Neuronal stem cell (in vitro differentiated cells): ENCODE measurements at regions not wholly inside any gene's neighbourhood (a gene's known extent, or its start where the extent isn't known, plus 50 kb on each side); places are given as distances from the start of the nearest gene placed in this dataset.

Source experiments
- DNase-seq: peaks from one replicate; pipeline ENCODE4 v3.0.0-alpha.2; 2013; ENCODE audit warnings: low spot score
- H2AFZ ChIP-seq: one replicate; pipeline ENCODE4 v1.6.1; 2013; ENCODE audit warnings: mild to moderate bottlenecking, low read length, inconsistent platforms
- H2AK5ac ChIP-seq: 2 replicates; pipeline ENCODE4 v1.6.1; 2013; ENCODE audit warnings: low read depth, mild to moderate bottlenecking, inconsistent platforms, low read length, moderate library complexity, mixed read lengths
- H2BK120ac ChIP-seq: 2 replicates; pipeline ENCODE4 v1.6.1; 2013; ENCODE audit warnings: low read depth, mild to moderate bottlenecking, inconsistent platforms, low read length, moderate library complexity, mixed read lengths
- H2BK12ac ChIP-seq: one replicate; pipeline ENCODE4 v1.6.1; 2013; ENCODE audit warnings: low read length, inconsistent platforms
- H2BK15ac ChIP-seq: 2 replicates; pipeline ENCODE4 v1.6.1; 2013; ENCODE audit warnings: mild to moderate bottlenecking, low read length, inconsistent platforms, mixed read lengths
- H2BK5ac ChIP-seq: one replicate; pipeline ENCODE4 v1.6.1; 2013; ENCODE audit warnings: inconsistent platforms, mild to moderate bottlenecking, low read length, moderate library complexity
- H3K14ac ChIP-seq: one replicate; pipeline ENCODE4 v1.6.1; 2013; ENCODE audit warnings: low read length, inconsistent platforms
- H3K18ac ChIP-seq: 2 replicates; pipeline ENCODE4 v1.6.1; 2013; ENCODE audit warnings: low read length, inconsistent platforms
- H3K23ac ChIP-seq: 2 replicates; pipeline ENCODE4 v1.6.1; 2013; ENCODE audit warnings: low read depth, mild to moderate bottlenecking, mixed read lengths, low read length, inconsistent platforms; ENCODE audit not compliant: poor library complexity
- H3K27ac ChIP-seq: replicated peaks from 3 replicates; pipeline ENCODE4 v1.5.1; 2013; ENCODE audit warnings: low read length, inconsistent platforms
- H3K27me3 ChIP-seq, 3 experiments: 2 replicates each; pipeline ENCODE4 v1.6.1; 2013; ENCODE audit warnings: low read length in 3 of 3, mild to moderate bottlenecking in 2 of 3, inconsistent platforms in 1 of 3, low read depth in 1 of 3, mixed read lengths in 1 of 3, moderate library complexity in 1 of 3; ENCODE audit not compliant: control insufficient read depth in 3 of 3, insufficient read depth in 3 of 3
- H3K36me3 ChIP-seq, 2 donors: replicated peaks in 1 of 2; 2 replicates each; pipeline ENCODE4 v1.6.1; 2013; ENCODE audit warnings: low read length in 2 of 2; ENCODE audit not compliant: control insufficient read depth in 2 of 2, insufficient read depth in 2 of 2
- H3K4ac ChIP-seq: 2 replicates; pipeline ENCODE4 v1.6.1; 2013; ENCODE audit warnings: inconsistent platforms, mild to moderate bottlenecking, low read length, moderate library complexity
- H3K4me1 ChIP-seq, 2 donors: 1 replicate in 1 of 2; 2 replicates in 1 of 2; pipeline ENCODE4 v1.6.1; 2013; ENCODE audit warnings: low read length in 2 of 2, low read depth in 1 of 2; ENCODE audit not compliant: control insufficient read depth in 2 of 2, insufficient read depth in 1 of 2
- H3K4me2 ChIP-seq: one replicate; pipeline ENCODE4 v1.6.1; 2013; ENCODE audit warnings: mild to moderate bottlenecking, low read length, inconsistent platforms; ENCODE audit not compliant: insufficient read depth, poor library complexity, severe bottlenecking
- H3K4me3 ChIP-seq, 2 donors: 2 replicates each; pipeline ENCODE4 v1.5.1; 2013; ENCODE audit warnings: low read length in 2 of 2, mild to moderate bottlenecking in 2 of 2, inconsistent platforms in 1 of 2, moderate library complexity in 1 of 2
- H3K79me1 ChIP-seq: one replicate; pipeline ENCODE4 v1.6.1; 2013; ENCODE audit warnings: low read depth, mild to moderate bottlenecking, inconsistent platforms, low read length, moderate library complexity
- H3K9ac ChIP-seq: one replicate; pipeline ENCODE4 v1.6.1; 2013; ENCODE audit warnings: mild to moderate bottlenecking, low read depth, low read length, inconsistent platforms; ENCODE audit not compliant: poor library complexity
- H3K9me3 ChIP-seq, 2 donors: replicated peaks in 1 of 2; 2 replicates each; pipeline versions ENCODE3 to v1.6.1; 2013; ENCODE audit warnings: low read length in 2 of 2, mild to moderate bottlenecking in 2 of 2, inconsistent platforms in 1 of 2, low read depth in 1 of 2, mixed read lengths in 1 of 2, moderate library complexity in 1 of 2; ENCODE audit not compliant: control insufficient read depth in 2 of 2, insufficient read depth in 1 of 2
- H4K8ac ChIP-seq: one replicate; pipeline ENCODE4 v1.6.1; 2013; ENCODE audit warnings: low read depth, mild to moderate bottlenecking, inconsistent platforms, low read length, moderate library complexity
- H4K91ac ChIP-seq: one replicate; pipeline ENCODE4 v1.6.1; 2013; ENCODE audit warnings: low read length, low read depth, mild to moderate bottlenecking, inconsistent platforms; ENCODE audit not compliant: poor library complexity
- WGBS, 2 donors: extraction: QIAGEN DNeasy Blood & Tissue Kit; methylation state at CpG; one replicate each; pipeline ENCODE4 v1.1.7; 2013; ENCODE audit warnings: missing lambda C conversion rate in 2 of 2, mixed read lengths in 1 of 2; ENCODE audit not compliant: insufficient read length in 2 of 2, insufficient replicate concordance in 1 of 2; ENCODE audit errors: extremely low coverage in 2 of 2; 5-methylcytosine and 5-hydroxymethylcytosine counted together

- no peak for DNase-seq
- H2BK12ac ChIP-seq = no peak overlapping the region
- no peak overlapping the region for H3K27ac ChIP-seq
- H2BK15ac ChIP-seq = no peak overlapping the region
- H3K23ac ChIP-seq = no peak overlapping the region
- no peak overlapping the region for H3K4me3 ChIP-seq
- no peak overlapping the region for H2BK120ac ChIP-seq
- H3K4me2 ChIP-seq = no peak overlapping the region
- WGBS, 2 donors = no CpG with 5 or more reads among the region's 3 CpGs
- peaks cover 0 to 1% of the 10 kb centered on the region in 2 donors for H3K4me1 ChIP-seq
- no peaks in the 10 kb centered on the region for H3K9me3 ChIP-seq
- no peak overlapping the region for H3K14ac ChIP-seq
- H3K79me1 ChIP-seq = no peaks in the 10 kb centered on the region
- no peak overlapping the region for H3K9ac ChIP-seq
- no peak overlapping the region for H2AFZ ChIP-seq
- no peak overlapping the region for H2BK5ac ChIP-seq
- no peak overlapping the region for H3K18ac ChIP-seq
- H2AK5ac ChIP-seq = no peak overlapping the region
- H3K36me3 ChIP-seq = no peaks in the 10 kb centered on the region
- no peak overlapping the region for H3K4ac ChIP-seq
- H4K91ac ChIP-seq = no peak overlapping the region
- no peaks in the 10 kb centered on the region for H3K27me3 ChIP-seq
- H4K8ac ChIP-seq = no peak overlapping the region
Observed at GRCh38 chr2:12341920-12342319, 374.8 kb upstream of the TRIB2 start.

GRCh38 chr2:12343141-12343540, 373.6 kb upstream of the TRIB2 start:
- Histone ChIP-seq H2AK5ac (no peak overlapping the region), H2BK12ac (no peak overlapping the region), H3K4me1 (peaks cover 0 to 1% of the 10 kb centered on the region in 2 donors), H2AFZ (no peak overlapping the region), H3K36me3 (no peaks in the 10 kb centered on the region), H3K27ac (no peak overlapping the region), H3K9ac (no peak overlapping the region), H3K4me2 (no peak overlapping the region), H2BK5ac (no peak overlapping the region), H3K14ac (peak overlapping the region; percentile 47), H4K91ac (no peak overlapping the region), H2BK15ac (no peak overlapping the region), H3K4me3 (no peak overlapping the region), H3K27me3 (no peaks in the 10 kb centered on the region), H3K79me1 (no peaks in the 10 kb centered on the region), H4K8ac (no peak overlapping the region), H3K18ac (no peak overlapping the region), H3K9me3 (no peaks in the 10 kb centered on the region), H2BK120ac (no peak overlapping the region), H3K23ac (no peak overlapping the region), H3K4ac (no peak overlapping the region)
- WGBS, 2 donors = no CpG with 5 or more reads among the region's 5 CpGs
- DNase-seq = no peak

- no peak overlapping the region for H2AFZ ChIP-seq
- no peak overlapping the region for H4K8ac ChIP-seq
- no peak overlapping the region for H3K23ac ChIP-seq
- H3K36me3 ChIP-seq = no peaks in the 10 kb centered on the region
- no peak for DNase-seq
- H3K79me1 ChIP-seq = no peaks in the 10 kb centered on the region
- no peak overlapping the region for H2BK12ac ChIP-seq
- no peak overlapping the region for H3K18ac ChIP-seq
- no peak overlapping the region for H3K27ac ChIP-seq
- no peak overlapping the region for H3K9ac ChIP-seq
- no peak overlapping the region for H3K14ac ChIP-seq
- H2BK15ac ChIP-seq = no peak overlapping the region
- H3K27me3 ChIP-seq = no peaks in the 10 kb centered on the region
- no peak overlapping the region for H3K4me3 ChIP-seq
- no peak overlapping the region for H2AK5ac ChIP-seq
- H2BK120ac ChIP-seq = no peak overlapping the region
- H2BK5ac ChIP-seq = no peak overlapping the region
- no peaks in the 10 kb centered on the region for H3K4me1 ChIP-seq
- no peak overlapping the region for H3K4ac ChIP-seq
- no CpG with 5 or more reads among the region's 4 CpGs for WGBS, 2 donors
- no peak overlapping the region for H4K91ac ChIP-seq
- H3K9me3 ChIP-seq = no peaks in the 10 kb centered on the region
- no peak overlapping the region for H3K4me2 ChIP-seq
Observed at GRCh38 chr2:12347066-12347493, 369.7 kb upstream of the TRIB2 start.

- no CpG with 5 or more reads among the region's 3 CpGs for WGBS, 2 donors
- Histone ChIP-seq H2BK5ac (no peak overlapping the region), H4K8ac (no peak overlapping the region), H2AFZ (no peak overlapping the region), H3K4ac (no peak overlapping the region), H3K9me3 (no peaks in the 10 kb centered on the region), H3K27me3 (no peaks in the 10 kb centered on the region), H3K4me3 (no peak overlapping the region), H3K14ac (no peak overlapping the region), H2BK12ac (no peak overlapping the region), H3K23ac (no peak overlapping the region), H2BK15ac (no peak overlapping the region), H3K4me2 (no peak overlapping the region), H4K91ac (no peak overlapping the region), H3K27ac (no peak overlapping the region), H3K4me1 (no peaks in the 10 kb centered on the region), H3K9ac (no peak overlapping the region), H2AK5ac (no peak overlapping the region), H3K79me1 (no peaks in the 10 kb centered on the region), H2BK120ac (no peak overlapping the region), H3K36me3 (no peaks in the 10 kb centered on the region), H3K18ac (no peak overlapping the region)
- no peak for DNase-seq
Observed at GRCh38 chr2:12348216-12348615, 368.5 kb upstream of the TRIB2 start.
